GM12865 (cell line): ENCODE measurements at regions not wholly inside any gene's neighbourhood (a gene's known extent, or its start where the extent isn't known, plus 50 kb on each side); places are given as distances from the start of the nearest gene placed in this dataset.

Experiments
- DNase-seq: peaks from one replicate; pipeline ENCODE4 v3.0.0; 2010; ENCODE audit warnings: low read depth
- H3K4me3 ChIP-seq: 2 replicates; pipeline ENCODE4 v1.5.1; 2011; ENCODE audit warnings: mild to moderate bottlenecking, low read depth, low read length, control low read depth
- TF ChIP-seq, protein P1 (sequence below): IDR thresholded peaks from 2 replicates; pipeline ENCODE4 v1.5.1; 2011; ENCODE audit warnings: low read length, control low read depth, low read depth, inconsistent platforms; ENCODE audit not compliant: insufficient read depth; ENCODE audit errors: missing control alignments

DNA sequence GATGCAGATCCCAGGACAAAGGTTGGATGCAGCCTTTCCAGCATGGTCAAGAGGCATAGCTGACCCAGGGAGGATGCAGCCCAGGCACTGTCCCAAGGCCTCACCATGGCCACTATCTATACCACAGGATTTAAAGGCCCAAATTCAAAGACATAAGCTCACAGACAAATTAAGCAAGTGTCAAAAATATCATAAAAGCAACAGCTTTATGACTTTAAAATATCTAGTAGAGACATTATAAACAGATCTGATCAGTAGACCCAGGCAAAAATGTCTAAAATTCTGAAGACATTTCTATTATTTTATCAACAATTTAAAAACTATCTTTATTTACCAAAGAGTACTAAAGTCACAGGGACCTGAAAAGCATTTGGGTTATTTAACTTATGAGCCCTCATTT is 373.5 kb downstream of the CDC5L start:
- H3K4me3 ChIP-seq, result no peak overlapping the region

DNA sequence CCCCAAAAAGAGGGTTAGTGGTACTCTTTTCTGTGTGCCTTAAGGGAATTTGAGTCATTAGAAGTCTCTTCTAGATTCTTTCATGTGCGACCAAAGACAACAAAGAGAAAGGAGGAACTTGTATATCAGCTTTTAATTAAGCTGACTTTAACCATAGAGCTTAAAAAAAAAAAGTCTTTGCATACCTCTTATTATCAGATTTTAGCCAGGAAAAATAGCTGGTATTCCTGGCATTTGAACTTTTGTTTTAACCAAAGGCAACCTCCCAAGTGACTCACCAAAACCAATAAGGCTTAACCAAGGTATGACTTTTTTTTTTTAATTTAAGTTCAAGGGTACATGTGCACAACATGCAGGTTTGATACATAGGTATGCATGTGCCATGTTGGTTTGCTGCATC is 375.0 kb downstream of the CDC5L start:
- TF ChIP-seq, protein P1, sequence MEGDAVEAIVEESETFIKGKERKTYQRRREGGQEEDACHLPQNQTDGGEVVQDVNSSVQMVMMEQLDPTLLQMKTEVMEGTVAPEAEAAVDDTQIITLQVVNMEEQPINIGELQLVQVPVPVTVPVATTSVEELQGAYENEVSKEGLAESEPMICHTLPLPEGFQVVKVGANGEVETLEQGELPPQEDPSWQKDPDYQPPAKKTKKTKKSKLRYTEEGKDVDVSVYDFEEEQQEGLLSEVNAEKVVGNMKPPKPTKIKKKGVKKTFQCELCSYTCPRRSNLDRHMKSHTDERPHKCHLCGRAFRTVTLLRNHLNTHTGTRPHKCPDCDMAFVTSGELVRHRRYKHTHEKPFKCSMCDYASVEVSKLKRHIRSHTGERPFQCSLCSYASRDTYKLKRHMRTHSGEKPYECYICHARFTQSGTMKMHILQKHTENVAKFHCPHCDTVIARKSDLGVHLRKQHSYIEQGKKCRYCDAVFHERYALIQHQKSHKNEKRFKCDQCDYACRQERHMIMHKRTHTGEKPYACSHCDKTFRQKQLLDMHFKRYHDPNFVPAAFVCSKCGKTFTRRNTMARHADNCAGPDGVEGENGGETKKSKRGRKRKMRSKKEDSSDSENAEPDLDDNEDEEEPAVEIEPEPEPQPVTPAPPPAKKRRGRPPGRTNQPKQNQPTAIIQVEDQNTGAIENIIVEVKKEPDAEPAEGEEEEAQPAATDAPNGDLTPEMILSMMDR, result no peak
- no peak overlapping the region for H3K4me3 ChIP-seq
- DNase-seq, result no peak

More for the DNA sequence above, 373.5 kb downstream of the CDC5L start:
- DNase-seq, result no peak
- TF ChIP-seq, protein P1, result no peak

DNA sequence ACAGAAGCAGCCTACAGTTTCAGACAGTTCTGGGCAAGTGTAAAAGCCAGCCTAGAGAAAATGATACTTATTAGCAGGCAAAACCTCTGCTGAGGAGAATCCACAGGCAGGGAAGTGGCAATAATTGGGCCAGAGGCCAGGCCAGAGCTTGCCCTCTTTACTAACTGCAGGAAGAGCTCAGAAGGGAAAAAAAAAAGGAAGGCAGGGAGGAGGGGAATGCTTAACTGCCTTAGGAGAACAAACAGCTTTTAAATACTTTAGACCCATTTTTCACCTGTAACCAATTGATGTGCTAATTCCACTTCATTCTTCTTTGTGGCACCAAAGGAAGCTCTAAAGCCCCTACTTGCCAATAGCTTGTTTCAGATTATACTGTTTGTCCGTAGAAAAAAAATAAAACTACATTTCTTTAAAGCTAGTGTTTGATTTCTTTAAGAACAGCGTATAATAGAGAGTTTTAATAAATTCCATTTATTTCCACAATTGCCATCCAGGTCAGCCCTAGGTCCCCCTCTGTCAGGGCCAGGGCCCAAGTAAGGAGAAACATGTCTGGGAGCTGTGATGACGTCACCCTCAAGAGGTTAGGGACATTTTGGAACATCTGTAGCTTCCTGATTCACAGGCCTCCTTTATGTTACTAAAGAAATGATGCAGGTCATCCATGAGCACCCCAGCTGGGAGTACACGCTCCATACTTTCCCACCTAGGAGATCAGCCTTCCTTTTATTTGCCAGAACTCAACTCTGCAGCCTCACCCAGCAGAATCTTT is 384.3 kb downstream of the CDC5L start:
- TF ChIP-seq, protein P1, result no peak
- DNase-seq, result no peak
- H3K4me3 ChIP-seq, result no peak overlapping the region

DNA sequence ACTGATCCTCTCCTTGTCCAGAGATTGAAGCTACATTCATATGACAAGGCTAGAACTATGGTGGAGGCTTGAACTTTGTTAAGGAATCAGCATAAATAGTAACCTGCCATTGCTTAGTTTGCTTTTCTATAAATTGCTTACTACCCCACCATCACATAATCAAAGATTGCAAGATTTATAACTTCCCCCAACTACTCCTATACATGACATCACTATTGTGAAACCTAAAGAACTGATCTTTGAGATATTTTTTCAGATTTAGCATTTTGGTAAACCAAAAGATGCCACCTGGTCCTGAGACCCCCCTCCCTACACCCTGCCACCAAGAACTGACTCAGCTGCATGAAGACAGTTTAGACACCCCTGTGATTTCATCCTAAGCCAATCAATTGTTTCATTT is 385.3 kb downstream of the CDC5L start:
- TF ChIP-seq, protein P1, result no peak
- no peak for DNase-seq
- no peak overlapping the region for H3K4me3 ChIP-seq

DNA sequence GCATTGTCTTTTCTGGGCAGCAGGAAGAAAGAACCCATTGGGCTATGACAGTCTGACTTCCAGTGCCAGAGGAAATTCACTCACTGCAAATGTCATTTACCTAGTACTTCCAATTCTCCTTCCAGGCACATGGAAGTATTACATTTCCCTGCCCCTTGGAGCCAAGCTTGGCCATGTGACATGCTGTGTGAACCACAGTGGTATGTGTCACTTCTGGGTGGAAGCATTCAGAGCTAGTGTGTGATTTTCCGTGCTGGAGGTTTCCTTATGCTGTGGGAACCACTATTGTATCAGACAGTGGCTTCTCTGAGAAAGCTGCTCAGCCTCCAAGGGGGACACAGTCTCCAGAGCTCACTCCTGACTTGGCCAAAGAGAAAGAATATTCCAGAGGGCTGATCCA is 387.6 kb downstream of the CDC5L start:
- DNase-seq, result no peak
- H3K4me3 ChIP-seq, result no peak overlapping the region
- TF ChIP-seq, protein P1, result no peak

DNA sequence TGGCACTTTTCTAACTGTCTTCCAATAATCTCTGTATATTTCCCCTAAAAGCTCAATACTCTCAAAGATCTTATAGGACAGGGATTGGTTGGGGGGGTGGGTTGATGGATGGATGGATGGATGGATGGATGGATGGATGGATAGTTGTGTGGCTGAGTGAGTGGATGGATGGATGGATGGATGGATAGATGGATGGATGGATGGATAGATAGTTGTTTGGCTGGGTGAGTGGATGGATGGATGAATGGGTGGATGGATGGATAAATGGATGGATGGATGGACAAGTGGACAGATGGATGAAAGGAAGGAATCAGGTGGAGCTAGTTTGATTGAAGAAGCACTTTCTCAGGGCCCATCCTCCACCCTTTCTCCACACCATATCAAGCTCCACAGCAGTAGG is 388.8 kb downstream of the CDC5L start:
- TF ChIP-seq, protein P1, result no peak
- no peak overlapping the region for H3K4me3 ChIP-seq
- no peak for DNase-seq

DNA sequence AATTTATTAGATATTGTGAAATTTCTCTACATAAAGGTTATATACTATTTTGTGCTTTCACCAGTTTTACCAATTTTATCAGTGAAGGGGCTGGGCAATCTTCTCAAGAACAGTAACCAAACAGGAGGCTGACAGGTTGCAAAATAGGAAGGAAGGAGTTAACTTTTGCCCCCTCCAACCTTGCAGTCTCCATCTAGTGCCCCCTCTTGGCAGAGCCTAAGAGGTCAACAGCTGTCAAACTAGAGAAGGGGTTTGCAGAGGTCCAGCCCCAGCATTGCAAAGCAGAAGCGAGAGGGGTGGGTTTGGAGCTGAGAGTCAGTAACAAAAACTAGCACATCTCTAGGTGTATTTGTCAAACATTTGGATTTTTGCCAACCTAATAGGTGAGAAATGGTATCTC is 391.0 kb downstream of the CDC5L start:
- TF ChIP-seq, protein P1, result no peak
- no peak overlapping the region for H3K4me3 ChIP-seq
- no peak for DNase-seq
